GM23248 (cell line): ENCODE measurements at regions not wholly inside any gene's neighbourhood (a gene's known extent, or its start where the extent isn't known, plus 50 kb on each side); places are given as distances from the start of the nearest gene placed in this dataset.

Source experiments
- DNase-seq: peaks from one replicate; pipeline ENCODE4 v3.0.0-alpha.2; 2015
- H2AFZ ChIP-seq: fragments of 200-600 bp; sonication (generic); 2 replicates; pipeline ENCODE4 v1.6.1; 2016; ENCODE audit warnings: antibody characterized with exemption
- H3F3A ChIP-seq: fragments of 200-600 bp; sonication (generic); 2 replicates; pipeline ENCODE4 v1.6.1; 2016; ENCODE audit warnings: mild to moderate bottlenecking, antibody characterized with exemption, mixed run types; ENCODE audit not compliant: insufficient read depth
- H3K27ac ChIP-seq: fragments of 200-600 bp; sonication (generic); 2 replicates; pipeline ENCODE4 v1.5.1; 2016; ENCODE audit warnings: mild to moderate bottlenecking
- H3K27me3 ChIP-seq: fragments of 200-600 bp; sonication (generic); replicated peaks from 2 replicates; pipeline ENCODE4 v1.6.1; 2016; ENCODE audit warnings: mild to moderate bottlenecking; ENCODE audit not compliant: insufficient read depth
- H3K36me3 ChIP-seq: fragments of 200-600 bp; sonication (generic); 2 replicates; pipeline ENCODE4 v1.6.1; 2016; ENCODE audit warnings: low read depth, mild to moderate bottlenecking
- H3K4me1 ChIP-seq: fragments of 200-600 bp; sonication (generic); 2 replicates; pipeline ENCODE4 v1.6.1; 2016; ENCODE audit warnings: mild to moderate bottlenecking; ENCODE audit not compliant: insufficient read depth
- H3K4me2 ChIP-seq: fragments of 200-600 bp; sonication (generic); one replicate; pipeline ENCODE4 v1.6.1; 2016; ENCODE audit warnings: mild to moderate bottlenecking; ENCODE audit not compliant: unreplicated experiment
- H3K4me3 ChIP-seq: fragments of 200-600 bp; sonication (generic); 2 replicates; pipeline ENCODE4 v1.5.1; 2016; ENCODE audit warnings: mild to moderate bottlenecking
- H3K79me2 ChIP-seq: fragments of 200-600 bp; sonication (generic); 2 replicates; pipeline ENCODE4 v1.6.1; 2016; ENCODE audit warnings: mild to moderate bottlenecking; ENCODE audit not compliant: insufficient read depth
- H3K9ac ChIP-seq: fragments of 200-600 bp; sonication (generic); 2 replicates; pipeline ENCODE4 v1.6.1; 2016; ENCODE audit warnings: mild to moderate bottlenecking
- H3K9me2 ChIP-seq: fragments of 200-600 bp; sonication (generic); 2 replicates; pipeline ENCODE4 v1.6.1; 2016; ENCODE audit warnings: mixed run types, mild to moderate bottlenecking, moderate library complexity; ENCODE audit not compliant: insufficient read depth
- H3K9me3 ChIP-seq: fragments of 200-600 bp; sonication (generic); one replicate; pipeline ENCODE4 v1.6.1; 2017; ENCODE audit warnings: low read depth
- H4K20me1 ChIP-seq: fragments of 200-600 bp; sonication (generic); 2 replicates; pipeline ENCODE4 v1.6.0; 2016; ENCODE audit not compliant: insufficient read depth
- EZH2 ChIP-seq: fragments of 200-600 bp; sonication (generic); IDR thresholded peaks from 2 replicates; pipeline ENCODE4 v1.6.1; 2018; ENCODE audit warnings: antibody characterized with exemption, mild to moderate bottlenecking; ENCODE audit not compliant: insufficient read depth, poor library complexity, severe bottlenecking
- EZH2phosphoT487 ChIP-seq: fragments of 200-600 bp; sonication (generic); IDR thresholded peaks from 2 replicates; pipeline ENCODE4 v1.6.1; 2018; ENCODE audit warnings: antibody characterized with exemption, moderate library complexity, mild to moderate bottlenecking, low read depth; ENCODE audit not compliant: insufficient read depth
- WGBS, 2 experiments: methylation state at CpG; one replicate each; pipeline ENCODE4 v1.1.6; 2015 to 2017; ENCODE audit warnings: low lambda C conversion rate in 2 of 2, low coverage in 1 of 2; ENCODE audit errors: missing lambda C conversion rate in 2 of 2; 5-methylcytosine and 5-hydroxymethylcytosine counted together
- in situ Hi-C: fragments of 300-500 bp; cut with MboI; formaldehyde crosslinking; loops from 2 replicates; pipeline ENCODE4 v1.15.0; 2020

DNA sequence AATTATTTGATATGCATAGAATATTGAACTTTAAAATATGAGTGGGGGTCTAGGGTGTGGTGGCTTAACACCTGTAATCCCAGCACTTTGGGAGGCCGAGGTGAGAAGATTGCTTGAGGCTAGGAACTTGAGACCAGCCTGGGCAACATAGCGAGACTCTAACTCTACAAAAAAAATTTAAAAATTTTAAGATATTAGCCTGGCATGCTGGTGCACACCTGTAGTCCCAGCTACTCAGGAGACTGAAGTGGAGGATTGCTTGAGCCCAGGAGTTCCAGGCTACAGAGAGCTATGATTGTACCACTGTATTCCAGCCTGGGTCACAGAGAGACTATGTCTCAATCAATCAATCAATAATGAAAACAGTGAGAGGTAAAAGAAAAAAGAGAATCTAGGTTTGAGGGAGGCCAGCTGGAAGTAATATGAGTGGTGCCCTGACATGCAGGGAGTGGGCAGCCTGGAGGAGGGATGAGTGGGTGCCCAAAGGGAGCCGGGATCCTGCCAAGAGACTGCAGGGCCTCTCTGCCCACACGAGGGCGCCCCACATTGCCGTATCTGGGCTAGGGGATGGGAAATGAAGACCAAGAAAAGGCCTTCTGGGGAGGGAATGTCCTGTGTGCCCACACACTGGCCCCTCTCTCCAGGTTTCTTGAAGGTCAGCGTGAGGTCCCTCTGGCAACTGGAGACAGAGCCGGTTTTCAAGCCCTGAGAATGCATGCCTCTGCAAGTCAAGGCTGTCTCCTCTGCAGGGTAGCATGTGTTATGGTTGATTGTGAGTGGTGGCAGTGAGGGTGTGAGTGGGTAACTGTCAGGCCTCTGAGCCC is 93.9 kb upstream of the PPM1J start:
- 0 out of 2 replicates have a peak, but pooled peaks cover 3% of the 10 kb centered on the region for H3K4me1 ChIP-seq
- no peak overlapping the region for H3K4me2 ChIP-seq
- WGBS, 2 experiments, result 24 to 25% methylated on average over 8 of the region's 8 CpGs
- no peak overlapping the region for H3K27ac ChIP-seq
- no peaks in the 10 kb centered on the region for H3K9me3 ChIP-seq
- TF ChIP-seq EZH2phosphoT487 (no peak), EZH2 (no peak)
- H3K9ac ChIP-seq, result no peak overlapping the region
- H3K9me2 ChIP-seq, result no peaks in the 10 kb centered on the region
- H3K27me3 ChIP-seq, result no peaks in the 10 kb centered on the region
- DNase-seq, result peak; percentile 88
- H3K36me3 ChIP-seq, result no peaks in the 10 kb centered on the region
- no peak overlapping the region for H3K4me3 ChIP-seq
- no peaks in the 10 kb centered on the region for H3K79me2 ChIP-seq
- H3F3A ChIP-seq, result no peaks in the 10 kb centered on the region
- H4K20me1 ChIP-seq, result no peaks in the 10 kb centered on the region
- H2AFZ ChIP-seq, result peak overlapping the region; percentile 48
- in situ Hi-C loops, result no loop called here

DNA sequence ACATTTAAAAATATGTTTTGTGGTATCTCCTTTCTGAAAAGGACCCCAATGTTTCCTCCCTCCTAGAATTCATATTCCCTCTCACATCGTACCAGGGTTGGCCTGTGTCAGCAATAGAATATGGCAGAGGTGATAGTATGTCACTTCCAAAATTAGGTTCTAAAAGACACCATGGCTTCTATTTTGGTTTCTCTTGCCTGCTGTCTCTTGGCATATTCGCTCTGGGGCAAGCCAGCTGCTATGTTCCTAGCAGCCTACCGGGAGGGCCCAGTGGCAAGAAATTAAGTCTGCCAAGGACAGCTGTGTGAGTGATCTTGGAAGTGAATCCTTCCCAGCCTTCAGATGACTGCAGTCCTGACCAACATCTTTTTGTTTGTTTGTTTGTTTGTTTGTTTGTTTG is 92.9 kb upstream of the PPM1J start:
- Histone ChIP-seq H3K9ac (no peak overlapping the region), H3K27me3 (no peaks in the 10 kb centered on the region), H3K27ac (no peak overlapping the region), H3K9me3 (no peaks in the 10 kb centered on the region), H3K4me1 (0 out of 2 replicates have a peak, but pooled peaks cover 3% of the 10 kb centered on the region), H3K4me3 (no peak overlapping the region), H3K79me2 (no peaks in the 10 kb centered on the region), H4K20me1 (no peaks in the 10 kb centered on the region), H3K4me2 (no peak overlapping the region), H2AFZ (no peak overlapping the region), H3K9me2 (no peaks in the 10 kb centered on the region), H3F3A (no peaks in the 10 kb centered on the region), H3K36me3 (no peaks in the 10 kb centered on the region)
- in situ Hi-C loops, result no loop called here
- TF ChIP-seq EZH2phosphoT487 (no peak), EZH2 (no peak)
- no peak for DNase-seq
- WGBS, 2 experiments, result 64 to 72% methylated on average over 3 of the region's 3 CpGs

DNA sequence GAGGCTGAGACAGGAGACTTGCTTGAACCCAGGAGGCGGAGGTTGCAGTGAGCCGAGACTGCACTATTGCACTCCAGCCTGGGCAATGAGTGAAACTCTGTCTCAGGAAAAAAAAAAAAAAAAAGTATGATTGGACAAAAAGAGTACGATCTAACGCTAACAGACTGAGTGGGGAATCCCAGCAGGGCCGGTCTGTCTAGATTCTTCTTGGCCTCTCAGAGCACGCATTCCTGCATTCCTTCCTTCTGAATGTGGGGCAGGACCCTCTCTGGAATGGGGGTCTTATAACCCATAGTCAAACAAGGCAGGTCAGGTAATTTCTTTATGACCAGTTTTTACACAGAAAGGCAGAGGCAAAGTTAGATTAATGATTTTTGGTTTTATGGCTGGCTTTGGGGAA is 92.0 kb upstream of the PPM1J start:
- Histone ChIP-seq H4K20me1 (no peaks in the 10 kb centered on the region), H3K4me3 (no peak overlapping the region), H3K36me3 (no peaks in the 10 kb centered on the region), H2AFZ (no peak overlapping the region), H3K9me2 (no peaks in the 10 kb centered on the region), H3K4me1 (0 out of 2 replicates have a peak, but pooled peaks cover 3% of the 10 kb centered on the region), H3K27ac (no peak overlapping the region), H3F3A (no peaks in the 10 kb centered on the region), H3K4me2 (no peak overlapping the region), H3K79me2 (no peaks in the 10 kb centered on the region), H3K9me3 (no peaks in the 10 kb centered on the region), H3K27me3 (no peaks in the 10 kb centered on the region), H3K9ac (no peak overlapping the region)
- 83 to 85% methylated on average over 6 of the region's 6 CpGs for WGBS, 2 experiments
- no peak for DNase-seq
- in situ Hi-C loops, result no loop called here
- TF ChIP-seq EZH2 (no peak), EZH2phosphoT487 (no peak)

DNA sequence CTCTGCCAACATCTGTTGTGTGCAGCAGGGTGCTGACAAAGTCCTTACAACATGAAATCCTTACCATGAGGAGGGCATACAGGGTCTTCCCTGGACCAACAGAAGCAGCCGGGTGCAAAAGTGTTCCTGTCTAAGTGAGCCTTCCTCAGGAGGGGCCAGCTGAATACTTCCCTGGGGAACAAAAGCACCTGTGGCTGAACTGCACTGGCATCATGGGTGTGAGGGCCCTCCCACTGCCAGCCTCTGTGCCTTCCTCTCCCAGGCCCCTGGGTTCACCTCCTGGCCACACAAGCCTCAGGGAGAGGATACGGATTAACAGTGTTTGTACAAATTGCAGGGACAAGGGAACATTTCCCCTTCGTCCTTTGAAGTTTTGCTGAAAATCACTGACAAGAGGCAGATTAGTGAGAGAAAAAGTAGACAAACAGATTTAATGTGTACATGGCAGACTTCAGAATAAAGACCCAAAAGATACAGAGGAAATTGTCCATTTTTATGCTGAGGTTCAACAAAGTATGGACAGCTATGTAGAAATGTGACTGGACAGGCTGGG is 91.0 kb upstream of the PPM1J start:
- H3K79me2 ChIP-seq, result no peaks in the 10 kb centered on the region
- H3K9me2 ChIP-seq, result no peaks in the 10 kb centered on the region
- no peak overlapping the region for H3K4me2 ChIP-seq
- in situ Hi-C loops, result no loop called here
- H3K4me1 ChIP-seq, result 0 out of 2 replicates have a peak, but pooled peaks cover 3% of the 10 kb centered on the region
- H4K20me1 ChIP-seq, result no peaks in the 10 kb centered on the region
- H3K9ac ChIP-seq, result no peak overlapping the region
- no peaks in the 10 kb centered on the region for H3K27me3 ChIP-seq
- H3K27ac ChIP-seq, result no peak overlapping the region
- DNase-seq, result no peak
- H3F3A ChIP-seq, result no peaks in the 10 kb centered on the region
- H3K9me3 ChIP-seq, result no peaks in the 10 kb centered on the region
- no peak overlapping the region for H2AFZ ChIP-seq
- H3K4me3 ChIP-seq, result no peak overlapping the region
- no peak for TF ChIP-seq EZH2
- TF ChIP-seq EZH2phosphoT487, result no peak
- 73 to 80% methylated on average over 3 of the region's 3 CpGs for WGBS, 2 experiments
- no peaks in the 10 kb centered on the region for H3K36me3 ChIP-seq
